ENCODE measurements at regions not wholly inside any gene's neighbourhood (a gene's known extent, or its start where the extent isn't known, plus 50 kb on each side); places are given as distances from the start of the nearest gene placed in this dataset.
"Not testable (repeated sequence)": the region's sequence is repeated elsewhere in the genome, so short reads cannot be mapped to it uniquely, and the experiment has no call there.

GRCh38 chr2:160592401-160592800 is 98.8 kb upstream of the RBMS1 start:
- H3K36me3 ChIP-seq = no peaks in the 10 kb centered on the region
- no peaks in the 10 kb centered on the region for H3K9me3 ChIP-seq
- no peak for DNase-seq
- H3K4me1 ChIP-seq = no peaks in the 10 kb centered on the region
- TF ChIP-seq POLR2A (IDR thresholded peaks at IDR 0.05) (no peak), EP300 (IDR thresholded peaks at IDR 0.05) (no peak), CTCF (IDR thresholded peaks at IDR 0.05) (no peak), POLR2AphosphoS5 (IDR thresholded peaks at IDR 0.05) (no peak)
- intact Hi-C loops (cut with DNase I) = no loop called here
- H3K4me3 ChIP-seq = no peak overlapping the region
- WGBS, 2 donors = 77 to 85% methylated on average over 1 of the region's 1 CpG
- no peaks in the 10 kb centered on the region for H3K27me3 ChIP-seq
- no peak overlapping the region for H3K27ac ChIP-seq

- TF ChIP-seq POLR2A (IDR thresholded peaks at IDR 0.05) (no peak), POLR2AphosphoS5 (IDR thresholded peaks at IDR 0.05) (no peak)
- no peak for DNase-seq
- Histone ChIP-seq H3K27ac (no peak overlapping the region), H3K36me3 (no peaks in the 10 kb centered on the region), H3K4me1 (no peaks in the 10 kb centered on the region), H3K4me3 (no peak overlapping the region), H3K27me3 (no peaks in the 10 kb centered on the region), H3K9me3 (no peaks in the 10 kb centered on the region)
- intact Hi-C loops (cut with DNase I) = no loop called here
These were observed 99.4 kb upstream of the RBMS1 start for GRCh38 chr2:160592993-160593392.

- intact Hi-C loops (cut with DNase I) = no loop called here
- DNase-seq = no peak
- H3K36me3 ChIP-seq = no peaks in the 10 kb centered on the region
- no peaks in the 10 kb centered on the region for H3K4me1 ChIP-seq
- H3K4me3 ChIP-seq = no peak overlapping the region
- no peaks in the 10 kb centered on the region for H3K27me3 ChIP-seq
- H3K27ac ChIP-seq = no peak overlapping the region
- no peak for TF ChIP-seq EP300 (IDR thresholded peaks at IDR 0.05)
- TF ChIP-seq POLR2A (IDR thresholded peaks at IDR 0.05) = no peak
- no peak for TF ChIP-seq CTCF (IDR thresholded peaks at IDR 0.05)
- no peak for TF ChIP-seq POLR2AphosphoS5 (IDR thresholded peaks at IDR 0.05)
- H3K9me3 ChIP-seq = no peaks in the 10 kb centered on the region
These were observed 102.8 kb upstream of the RBMS1 start for GRCh38 chr2:160596441-160596840.

- H3K36me3 ChIP-seq; H3K4me1 ChIP-seq; H3K9me3 ChIP-seq; DNase-seq; intact Hi-C loops (cut with DNase I); H3K27me3 ChIP-seq; H3K4me3 ChIP-seq; H3K27ac ChIP-seq: not testable (repeated sequence)
- WGBS, 2 donors = 71 to 83% methylated on average over 1 of the region's 1 CpG
These were observed 106.8 kb upstream of the RBMS1 start for GRCh38 chr2:160600437-160600836.

GRCh38 chr2:160602073-160602472 is 108.5 kb upstream of the RBMS1 start:
- TF ChIP-seq POLR2A (IDR thresholded peaks at IDR 0.05) (no peak), CTCF (IDR thresholded peaks at IDR 0.05) (no peak), POLR2AphosphoS5 (IDR thresholded peaks at IDR 0.05) (no peak), EP300 (IDR thresholded peaks at IDR 0.05) (no peak)
- intact Hi-C loops (cut with DNase I) = no loop called here
- H3K4me1 ChIP-seq = no peaks in the 10 kb centered on the region
- no peaks in the 10 kb centered on the region for H3K27me3 ChIP-seq
- H3K27ac ChIP-seq = no peak overlapping the region
- H3K9me3 ChIP-seq = no peaks in the 10 kb centered on the region
- H3K36me3 ChIP-seq = no peaks in the 10 kb centered on the region
- DNase-seq = no peak
- H3K4me3 ChIP-seq = no peak overlapping the region
- WGBS, 2 donors = 71 to 88% methylated on average over 2 of the region's 2 CpGs

GRCh38 chr2:160603771-160604510 is 110.3 kb upstream of the RBMS1 start:
- no peak for TF ChIP-seq POLR2A (IDR thresholded peaks at IDR 0.05)
- no peak for TF ChIP-seq CTCF (IDR thresholded peaks at IDR 0.05)
- TF ChIP-seq EP300 (IDR thresholded peaks at IDR 0.05) = no peak
- TF ChIP-seq POLR2AphosphoS5 (IDR thresholded peaks at IDR 0.05) = no peak
- H3K4me1 ChIP-seq = no peaks in the 10 kb centered on the region
- no peak overlapping the region for H3K4me3 ChIP-seq
- no peaks in the 10 kb centered on the region for H3K27me3 ChIP-seq
- no peaks in the 10 kb centered on the region for H3K36me3 ChIP-seq
- intact Hi-C loops (cut with DNase I) = no loop called here
- no peak overlapping the region for H3K27ac ChIP-seq
- WGBS, 2 donors = 48 to 67% methylated on average over 3 of the region's 3 CpGs
- no peaks in the 10 kb centered on the region for H3K9me3 ChIP-seq
- DNase-seq = no peak
